Spleen (tissue), 7 donors: ENCODE measurements at regions not wholly inside any gene's neighbourhood (a gene's known extent, or its start where the extent isn't known, plus 50 kb on each side); places are given as distances from the start of the nearest gene placed in this dataset.

Experiments used
- CTCF ChIP-seq, 11 experiments: fragments of 200-600 bp in 7 of 11; fragments of 450-650 bp in 4 of 11; sonication (generic) in 4 of 11; IDR thresholded peaks in 8 of 11; conservative IDR thresholded peaks in 3 of 11; 1 replicate in 7 of 11; 2 replicates in 4 of 11; pipeline versions ENCODE4 v1.4.0 to v1.8.0; 2016 to 2021; ENCODE audit warnings: antibody characterized with exemption in 11 of 11, inconsistent platforms in 4 of 11, mild to moderate bottlenecking in 1 of 11
- POLR2A ChIP-seq, 3 donors: fragments of 450-650 bp; IDR thresholded peaks; one replicate each; pipeline ENCODE4 v1.5.1; 2017; ENCODE audit warnings: antibody characterized with exemption in 3 of 3, mild to moderate bottlenecking in 1 of 3
- POLR2AphosphoS5 ChIP-seq, 3 donors: sonication (generic); formaldehyde crosslinking; IDR thresholded peaks; one replicate each; pipeline ENCODE4 v1.5.1; 2017; ENCODE audit warnings: antibody characterized with exemption in 3 of 3
- donor health status: DM: no; HTN: no; CAD: no; lungs with moderate emphysema.
- donor health status: DM: no; HTN: no; CAD: no.
- donor health status: DM: no; HTN: no; CAD: no.

- TF ChIP-seq CTCF (IDR thresholded peaks at IDR 0.05 in 8 of 11, conservative IDR thresholded peaks at IDR 0.05 in 3 of 11): no peak
- no peak for TF ChIP-seq POLR2AphosphoS5 (IDR thresholded peaks at IDR 0.05)
- TF ChIP-seq POLR2A (IDR thresholded peaks at IDR 0.05): no peak
Observed at GRCh38 chr1:116298746-116299145, 74.3 kb upstream of the ATP1A1 start.
